NCI-H146 (cell line): ENCODE measurements at regions not wholly inside any gene's neighbourhood (a gene's known extent, or its start where the extent isn't known, plus 50 kb on each side); places are given as distances from the start of the nearest gene placed in this dataset.
A peak's percentile ranks its signal among the peaks of the same experiment; 100 is the strongest.

Experiments
- DNase-seq: peaks from one replicate; lab custom pipeline; 2025; lab: John Stamatoyannopoulos, UW

- DNase-seq = peak; percentile 53
Measured at GRCh38 chr5:160511280-160511929, 89.8 kb downstream of the PTTG1 start.
